NCI-H2196 treated with DMSO at 0.1 percent for 48 hours (cell line): ENCODE measurements at regions not wholly inside any gene's neighbourhood (a gene's known extent, or its start where the extent isn't known, plus 50 kb on each side); places are given as distances from the start of the nearest gene placed in this dataset.

ENCODE experiments used
- DNase-seq: peaks from one replicate; lab custom pipeline; 2025; ENCODE audit not compliant: unreplicated experiment; lab: John Stamatoyannopoulos, UW

GRCh38 chr2:190783513-190784263, 96.9 kb upstream of the GLS start:
- no peak for DNase-seq

GRCh38 chr2:190785334-190785733, 95.3 kb upstream of the GLS start:
- no peak for DNase-seq

GRCh38 chr2:190786404-190787166, 94.0 kb upstream of the GLS start:
- DNase-seq, result no peak

GRCh38 chr2:190787743-190788235, 92.8 kb upstream of the GLS start:
- DNase-seq, result no peak

GRCh38 chr2:190789074-190790004, 91.3 kb upstream of the GLS start:
- no peak for DNase-seq

GRCh38 chr2:190791347-190791975, 89.2 kb upstream of the GLS start:
- DNase-seq, result no peak

- no peak for DNase-seq
Measured at GRCh38 chr2:190791976-190792575, 88.5 kb upstream of the GLS start.

- DNase-seq, result no peak
Measured at GRCh38 chr2:190792956-190793888, 87.4 kb upstream of the GLS start.

GRCh38 chr2:190794377-190794776, 86.2 kb upstream of the GLS start:
- DNase-seq, result no peak

- DNase-seq, result no peak
Measured at GRCh38 chr2:190794790-190795189, 85.8 kb upstream of the GLS start.

GRCh38 chr2:190795686-190796085, 84.9 kb upstream of the GLS start:
- DNase-seq, result no peak

GRCh38 chr2:190799999-190800398, 80.6 kb upstream of the GLS start:
- DNase-seq, result no peak

- DNase-seq, result no peak
Measured at GRCh38 chr2:190800528-190800927, 80.1 kb upstream of the GLS start.

GRCh38 chr2:190802129-190802528, 78.5 kb upstream of the GLS start:
- no peak for DNase-seq

- no peak for DNase-seq
Measured at GRCh38 chr2:190802626-190803209, 77.9 kb upstream of the GLS start.

- DNase-seq, result no peak
Measured at GRCh38 chr2:190804182-190804795, 76.3 kb upstream of the GLS start.

GRCh38 chr2:190805126-190805525, 75.5 kb upstream of the GLS start:
- no peak for DNase-seq

- no peak for DNase-seq
Measured at GRCh38 chr2:190805843-190806242, 74.8 kb upstream of the GLS start.
